ENCODE measurements at regions not wholly inside any gene's neighbourhood (a gene's known extent, or its start where the extent isn't known, plus 50 kb on each side); places are given as distances from the start of the nearest gene placed in this dataset.

- Histone ChIP-seq H3K4me3 (no peak overlapping the region), H3K27me3 (no peaks in the 10 kb centered on the region), H3K4me1 (no peaks in the 10 kb centered on the region), H3K36me3 (no peaks in the 10 kb centered on the region), H3K27ac (no peak overlapping the region), H3K9me3 (no peaks in the 10 kb centered on the region)
- WGBS, 5 donors = 49 to 59% (median 56%) methylated on average over 6 of the region's 6 CpGs
- intact Hi-C loops (cut with DNase I; ENCODE audit: low total_unique reads) = no loop called here
- no peak for DNase-seq
- no peak for TF ChIP-seq EP300 (IDR thresholded peaks at IDR 0.05)
- TF ChIP-seq POLR2A (IDR thresholded peaks at IDR 0.05) = no peak
- TF ChIP-seq CTCF (IDR thresholded peaks at IDR 0.05) = no peak
- TF ChIP-seq POLR2AphosphoS5 (IDR thresholded peaks at IDR 0.05) = no peak
Observed at GRCh38 chr6:134551245-134551960, 233.5 kb upstream of the SGK1 start.

GRCh38 chr6:134550604-134551003 lies 232.7 kb upstream of the SGK1 start:
- Histone ChIP-seq H3K4me1 (no peaks in the 10 kb centered on the region), H3K36me3 (no peaks in the 10 kb centered on the region), H3K27me3 (no peaks in the 10 kb centered on the region), H3K9me3 (no peaks in the 10 kb centered on the region), H3K4me3 (no peak overlapping the region), H3K27ac (no peak overlapping the region)
- DNase-seq = peak in 1 of 2 donors; percentile 62
- 53 to 84% (median 65%) methylated on average over 3 of the region's 3 CpGs for WGBS, 5 donors
- no peak for TF ChIP-seq POLR2AphosphoS5 (IDR thresholded peaks at IDR 0.05)
- TF ChIP-seq EP300 (IDR thresholded peaks at IDR 0.05) = no peak
- no peak for TF ChIP-seq POLR2A (IDR thresholded peaks at IDR 0.05)
- no peak for TF ChIP-seq CTCF (IDR thresholded peaks at IDR 0.05)
- intact Hi-C loops (cut with DNase I; ENCODE audit: low total_unique reads) = no loop called here

- H3K27me3 ChIP-seq = no peaks in the 10 kb centered on the region
- no peaks in the 10 kb centered on the region for H3K36me3 ChIP-seq
- no peak overlapping the region for H3K4me3 ChIP-seq
- H3K4me1 ChIP-seq = no peaks in the 10 kb centered on the region
- TF ChIP-seq EP300 (IDR thresholded peaks at IDR 0.05) = no peak
- no peak for TF ChIP-seq POLR2A (IDR thresholded peaks at IDR 0.05)
- TF ChIP-seq POLR2AphosphoS5 (IDR thresholded peaks at IDR 0.05) = no peak
- TF ChIP-seq CTCF (IDR thresholded peaks at IDR 0.05) = no peak
- H3K27ac ChIP-seq = no peak overlapping the region
- intact Hi-C loops (cut with DNase I; ENCODE audit: low total_unique reads) = no loop called here
- no peak for DNase-seq
- no peaks in the 10 kb centered on the region for H3K9me3 ChIP-seq
Observed at GRCh38 chr6:134549854-134550253, 231.9 kb upstream of the SGK1 start.

GRCh38 chr6:134546962-134547645 lies 229.2 kb upstream of the SGK1 start:
- Histone ChIP-seq H3K9me3 (no peaks in the 10 kb centered on the region), H3K27me3 (no peaks in the 10 kb centered on the region), H3K4me1 (no peaks in the 10 kb centered on the region), H3K27ac (no peak overlapping the region), H3K36me3 (no peaks in the 10 kb centered on the region), H3K4me3 (no peak overlapping the region)
- DNase-seq = no peak
- TF ChIP-seq CTCF (IDR thresholded peaks at IDR 0.05) = no peak
- TF ChIP-seq POLR2AphosphoS5 (IDR thresholded peaks at IDR 0.05) = no peak
- no peak for TF ChIP-seq POLR2A (IDR thresholded peaks at IDR 0.05)
- TF ChIP-seq EP300 (IDR thresholded peaks at IDR 0.05) = no peak
- intact Hi-C loops (cut with DNase I; ENCODE audit: low total_unique reads) = no loop called here
- 68 to 75% (median 72%) methylated on average over 8 of the region's 8 CpGs for WGBS, 5 donors
